ENCODE measurements at regions not wholly inside any gene's neighbourhood (a gene's known extent, or its start where the extent isn't known, plus 50 kb on each side); places are given as distances from the start of the nearest gene placed in this dataset.

DNA sequence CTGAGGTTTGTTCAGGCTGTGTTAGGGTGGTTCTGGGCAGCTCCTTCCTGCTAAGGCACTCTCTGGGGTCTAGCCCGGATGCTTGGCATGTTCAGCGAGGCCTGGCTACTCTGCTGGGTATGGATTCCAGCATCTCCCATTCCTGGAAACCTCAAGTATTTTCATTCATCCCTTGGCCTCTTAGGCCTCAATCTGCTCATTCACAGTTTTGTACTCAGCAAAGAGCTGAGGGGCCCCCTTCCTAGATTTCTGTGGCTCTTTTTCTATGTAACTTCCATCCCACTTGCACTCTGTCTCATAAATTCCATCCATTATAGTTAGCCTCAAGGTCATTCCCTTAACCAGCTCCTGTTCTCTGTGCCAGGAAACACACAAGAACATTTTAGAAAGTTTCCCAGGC, 798.8 kb upstream of the HS6ST1 start:
- no peak for DNase-seq

- DNase-seq: no peak
Measured at GRCh38 chr2:129118296-129118695, 799.6 kb upstream of the HS6ST1 start.

- no peak for DNase-seq
Measured at GRCh38 chr2:129129087-129129486, 810.4 kb upstream of the HS6ST1 start.

GRCh38 chr2:129133692-129134641, 815.3 kb upstream of the HS6ST1 start:
- DNase-seq: no peak

DNA sequence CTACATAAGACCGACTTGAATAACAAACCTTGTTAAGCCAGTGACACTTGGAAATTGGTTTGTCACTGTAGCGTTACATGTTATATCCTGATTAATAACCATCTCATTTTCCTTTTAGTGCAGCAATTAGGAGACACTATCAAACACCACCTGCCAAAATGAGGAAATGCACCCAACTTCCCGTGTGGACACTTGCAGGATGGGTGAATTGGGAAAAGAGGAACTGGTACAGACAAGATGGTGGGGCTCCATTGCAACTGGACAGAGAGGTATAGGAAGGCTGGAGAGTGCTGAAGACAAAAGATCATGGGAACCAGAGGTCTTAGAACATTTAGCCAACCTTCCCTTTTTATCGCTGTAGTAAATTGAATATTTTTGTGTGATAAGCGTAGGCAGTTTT, 816.3 kb upstream of the HS6ST1 start:
- no peak for DNase-seq

GRCh38 chr2:129139380-129139779, 820.7 kb upstream of the HS6ST1 start:
- DNase-seq: no peak

GRCh38 chr2:129142465-129142864, 823.8 kb upstream of the HS6ST1 start:
- DNase-seq: no peak

- DNase-seq: no peak
Measured at GRCh38 chr2:129144082-129144791, 825.6 kb upstream of the HS6ST1 start.

GRCh38 chr2:129152514-129152913, 827.0 kb upstream of the RAB6C start:
- DNase-seq: no peak

DNA sequence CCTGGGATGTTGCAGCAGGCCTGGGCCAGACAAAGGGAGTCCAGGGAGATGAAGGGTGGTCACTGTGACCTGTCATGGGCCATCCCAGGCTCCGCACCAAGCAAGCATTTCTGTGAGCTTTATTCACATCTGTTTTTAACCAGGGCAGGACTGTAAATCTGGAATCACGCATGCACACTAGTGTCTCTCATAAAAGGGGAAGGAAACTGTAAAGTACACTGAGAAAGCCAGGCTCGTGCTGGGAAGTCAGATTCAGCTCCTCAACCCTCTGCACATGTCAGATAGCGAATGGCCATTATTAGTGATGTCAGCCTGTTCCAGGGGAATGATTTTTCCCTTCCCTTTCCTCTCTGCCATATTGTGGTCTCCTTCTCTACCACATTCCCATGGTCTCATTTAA, 818.6 kb upstream of the RAB6C start:
- DNase-seq: no peak

DNA sequence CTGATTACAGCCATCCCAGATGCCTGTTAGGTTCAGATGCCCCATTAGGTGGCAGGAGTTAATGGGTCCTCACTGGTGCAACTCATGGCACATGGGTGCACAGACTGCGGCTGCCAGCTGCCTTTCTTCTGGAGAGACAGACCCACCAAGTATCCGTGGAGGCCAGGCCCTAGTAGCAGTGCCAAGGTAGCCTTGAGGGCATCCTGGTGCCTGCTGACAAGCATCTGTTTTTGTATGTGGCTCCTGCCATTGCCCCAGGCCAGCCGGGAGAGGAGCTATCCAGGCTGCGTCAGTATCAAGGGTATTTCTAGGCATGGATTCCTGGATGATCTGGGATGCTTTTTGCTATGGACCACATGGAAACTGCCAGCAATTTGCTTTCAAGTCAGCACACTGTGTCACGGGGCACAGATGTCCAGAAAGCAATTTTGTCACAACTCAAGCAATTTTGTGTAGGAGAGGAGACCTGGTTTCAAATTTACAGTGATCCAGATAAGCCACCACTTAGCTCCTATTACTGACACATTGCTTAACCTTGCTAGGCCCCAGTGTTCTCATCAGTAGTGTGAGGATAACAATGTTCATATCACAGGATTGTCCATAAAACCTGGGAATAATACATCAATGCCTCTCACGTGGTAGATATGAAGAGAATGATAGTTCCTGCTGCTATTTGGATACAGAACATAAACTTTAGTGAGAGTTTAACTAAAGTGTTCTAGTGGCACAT, 815.1 kb upstream of the RAB6C start:
- no peak for DNase-seq

DNA sequence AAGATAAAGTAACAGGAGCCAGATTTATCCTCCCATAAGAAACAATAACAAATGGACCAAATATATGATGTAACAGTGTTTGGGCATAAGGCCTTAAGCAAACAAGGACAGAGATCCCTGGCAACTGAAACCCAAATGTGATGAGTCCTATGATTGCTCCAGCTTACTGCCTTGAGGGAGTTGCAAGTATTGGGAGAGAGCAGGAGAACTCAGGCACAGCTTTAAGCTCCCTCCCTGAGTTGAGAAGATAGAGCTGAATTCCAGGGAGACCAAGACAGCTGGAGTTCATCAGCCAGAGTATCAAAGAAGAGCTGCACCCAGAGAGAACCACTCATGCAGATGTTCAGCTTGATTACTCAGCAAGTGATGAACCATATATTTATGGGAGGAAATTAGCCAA, 814.5 kb upstream of the RAB6C start:
- DNase-seq: no peak

- no peak for DNase-seq
Measured at GRCh38 chr2:129167456-129167855, 812.0 kb upstream of the RAB6C start.

GRCh38 chr2:129170570-129170969, 808.9 kb upstream of the RAB6C start:
- DNase-seq: no peak

GRCh38 chr2:129174143-129174542, 805.3 kb upstream of the RAB6C start:
- no peak for DNase-seq

- DNase-seq: no peak
Measured at GRCh38 chr2:129175051-129175450, 804.4 kb upstream of the RAB6C start.

DNA sequence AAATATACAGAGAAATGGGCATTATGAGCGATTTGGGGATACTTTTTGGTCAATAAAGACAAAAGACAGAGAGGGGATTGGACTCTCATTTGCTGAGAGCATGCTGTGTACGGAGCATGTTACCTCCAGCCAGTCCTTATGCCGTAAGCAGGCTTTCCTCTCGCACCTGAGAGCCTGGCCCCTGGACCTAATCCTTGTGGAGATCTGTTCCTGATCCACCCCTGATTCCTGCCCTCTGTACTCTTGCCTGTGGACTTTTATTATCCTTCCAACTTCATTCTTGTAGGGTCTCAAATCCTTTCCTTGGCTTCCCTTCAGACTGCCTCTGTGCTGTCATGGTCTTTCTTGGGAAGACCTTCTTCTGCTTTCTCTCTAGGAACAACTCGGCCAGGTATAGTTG, 803.1 kb upstream of the RAB6C start:
- DNase-seq: no peak

GRCh38 chr2:129178356-129178755, 801.1 kb upstream of the RAB6C start:
- DNase-seq: no peak

- no peak for DNase-seq
Measured at GRCh38 chr2:129179199-129179598, 800.3 kb upstream of the RAB6C start.

GRCh38 chr2:129180124-129180716, 799.2 kb upstream of the RAB6C start:
- no peak for DNase-seq

DNA sequence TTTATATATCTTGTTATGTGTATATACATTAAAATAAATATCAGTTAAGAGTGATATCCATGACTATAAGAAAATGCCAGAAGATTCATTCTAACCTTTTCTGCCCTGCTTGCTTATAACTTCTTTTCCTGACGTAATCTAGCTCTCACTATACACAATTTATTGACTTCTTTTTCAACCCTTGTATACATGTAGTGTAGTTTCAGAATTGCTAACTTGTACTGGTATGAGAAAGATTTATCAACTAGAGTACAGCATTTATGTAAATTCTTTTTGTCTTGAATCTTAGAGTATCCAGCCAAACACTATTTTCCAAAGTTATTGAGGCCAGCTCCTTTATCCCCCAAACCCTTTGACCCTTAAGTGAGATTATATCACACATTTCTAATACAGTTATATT, 798.0 kb upstream of the RAB6C start:
- DNase-seq: no peak

- no peak for DNase-seq
Measured at GRCh38 chr2:129181963-129182362, 797.5 kb upstream of the RAB6C start.

- no peak for DNase-seq
Measured at GRCh38 chr2:129187343-129187742, 792.1 kb upstream of the RAB6C start.

All from stimulated activated CD4-positive, alpha-beta T cell treated with anti-CD3 and anti-CD28 coated beads, Interleukin-12 subunit alpha, Interleukin-12 subunit beta, amount 100 ng/mL, for 4 hours (primary cell).